MM.1S (cell line): ENCODE measurements at regions not wholly inside any gene's neighbourhood (a gene's known extent, or its start where the extent isn't known, plus 50 kb on each side); places are given as distances from the start of the nearest gene placed in this dataset.

Experiments used
- DNase-seq: peaks from one replicate; pipeline ENCODE4 v3.0.0-alpha.2; 2015
- H2AFZ ChIP-seq: fragments of 300-600 bp; sonication (generic); 2 replicates; pipeline ENCODE4 v1.6.0; 2016; ENCODE audit warnings: antibody characterized with exemption, low read length
- H3F3A ChIP-seq: fragments of 300-600 bp; sonication (generic); 2 replicates; pipeline ENCODE4 v1.6.1; 2016; ENCODE audit warnings: mild to moderate bottlenecking, antibody characterized with exemption, low read length, moderate library complexity, mixed read lengths; ENCODE audit not compliant: insufficient read depth
- H3K27ac ChIP-seq: fragments of 300-600 bp; sonication (generic); 2 replicates; pipeline ENCODE4 v1.5.1; 2016; ENCODE audit warnings: mild to moderate bottlenecking, low read length
- H3K27me3 ChIP-seq: fragments of 300-600 bp; sonication (generic); replicated peaks from 2 replicates; pipeline ENCODE4 v1.6.0; 2016; ENCODE audit warnings: low read length; ENCODE audit not compliant: insufficient read depth
- H3K36me3 ChIP-seq: fragments of 300-600 bp; sonication (generic); replicated peaks from 2 replicates; pipeline ENCODE4 v1.6.1; 2016; ENCODE audit warnings: mild to moderate bottlenecking, low read length, mixed read lengths; ENCODE audit not compliant: insufficient read depth
- H3K4me1 ChIP-seq: fragments of 300-600 bp; sonication (generic); 2 replicates; pipeline ENCODE4 v1.6.1; 2016; ENCODE audit warnings: low read length, mixed read lengths
- H3K4me2 ChIP-seq: fragments of 300-600 bp; sonication (generic); 2 replicates; pipeline ENCODE4 v1.6.0; 2016; ENCODE audit warnings: low read depth, low read length
- H3K4me3 ChIP-seq: fragments of 300-600 bp; sonication (generic); 2 replicates; pipeline ENCODE4 v1.5.1; 2016; ENCODE audit warnings: low read length, mixed read lengths
- H3K79me2 ChIP-seq: fragments of 300-600 bp; sonication (generic); 2 replicates; pipeline ENCODE4 v1.6.1; 2016; ENCODE audit warnings: mixed run types, low read length, mixed read lengths
- H3K9ac ChIP-seq: fragments of 300-600 bp; sonication (generic); 2 replicates; pipeline ENCODE4 v1.6.1; 2016; ENCODE audit warnings: low read length, mixed read lengths
- H3K9me2 ChIP-seq: fragments of 300-600 bp; sonication (generic); replicated peaks from 2 replicates; pipeline ENCODE4 v1.6.1; 2016; ENCODE audit warnings: mild to moderate bottlenecking, low read length, mixed read lengths; ENCODE audit not compliant: insufficient read depth
- H3K9me3 ChIP-seq: fragments of 300-600 bp; sonication (generic); replicated peaks from 2 replicates; pipeline ENCODE4 v1.6.1; 2016; ENCODE audit warnings: mild to moderate bottlenecking, low read length, mixed read lengths; ENCODE audit not compliant: insufficient read depth
- H4K20me1 ChIP-seq: fragments of 300-600 bp; sonication (generic); 2 replicates; pipeline ENCODE4 v1.6.1; 2016; ENCODE audit warnings: mild to moderate bottlenecking, low read length, moderate library complexity, mixed read lengths; ENCODE audit not compliant: insufficient read depth
- EZH2 ChIP-seq: fragments of 300-600 bp; sonication (generic); optimal IDR thresholded peaks from 2 replicates; pipeline ENCODE3; 2017; ENCODE audit warnings: low read depth, mild to moderate bottlenecking, antibody characterized with exemption, low read length, mixed read lengths
- EZH2phosphoT487 ChIP-seq: fragments of 300-600 bp; sonication (generic); IDR thresholded peaks from 2 replicates; pipeline ENCODE4 v1.6.1; 2018; ENCODE audit warnings: antibody characterized with exemption, low read length
- TF ChIP-seq, protein P1 (sequence below): fragments of 300-600 bp; sonication (generic); IDR thresholded peaks from 2 replicates; pipeline ENCODE4 v1.5.1; 2016; ENCODE audit warnings: antibody characterized with exemption, low read length, mixed read lengths

DNA sequence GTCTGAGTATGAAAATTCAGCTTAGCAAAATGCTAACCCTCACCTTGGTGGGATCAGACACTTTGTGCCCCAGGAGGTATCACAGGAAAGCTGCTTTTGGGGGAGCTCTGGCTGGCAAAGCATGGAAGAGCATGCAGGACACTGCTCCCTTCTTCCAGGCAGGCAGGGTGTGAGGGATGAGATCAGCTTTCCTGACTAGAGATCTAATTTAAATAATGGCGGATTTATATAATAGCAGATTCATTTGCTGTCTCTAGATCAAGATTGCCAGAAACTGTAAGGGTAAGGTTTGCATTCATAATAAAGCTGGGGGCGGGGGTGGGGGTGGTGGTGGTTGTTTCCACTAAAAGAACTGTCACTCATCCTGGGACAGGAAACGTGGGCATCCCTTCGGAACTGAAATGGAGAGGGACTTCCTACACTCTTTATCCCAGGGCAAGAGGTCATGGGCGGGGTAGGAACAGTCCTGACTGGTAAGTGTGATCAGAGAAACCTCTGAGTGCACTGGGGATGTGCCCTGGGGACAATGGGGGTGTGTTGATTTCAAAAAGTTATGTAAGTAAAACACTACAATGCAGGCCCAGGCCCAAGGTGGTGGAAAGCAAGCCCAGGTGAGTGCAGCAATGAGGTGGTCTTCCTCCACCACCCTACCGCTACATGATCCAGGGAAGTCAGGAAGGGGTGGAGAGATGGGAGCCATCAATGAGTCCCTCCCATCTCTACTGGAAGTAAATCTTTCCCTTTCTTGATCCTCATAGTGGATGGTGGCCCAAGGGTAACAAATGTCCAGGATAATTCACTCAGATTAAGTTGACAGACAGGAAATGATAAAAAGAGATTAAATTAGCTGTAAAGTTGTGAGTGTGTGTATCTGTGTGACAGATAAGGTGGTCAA, 171.4 kb upstream of the SERPINE2 start:
- H3K9ac ChIP-seq: no peak overlapping the region
- no peak overlapping the region for H3K4me2 ChIP-seq
- no peaks in the 10 kb centered on the region for H3K79me2 ChIP-seq
- H3K27ac ChIP-seq: no peak overlapping the region
- no peaks in the 10 kb centered on the region for H3F3A ChIP-seq
- DNase-seq: no peak
- H3K27me3 ChIP-seq: no peaks in the 10 kb centered on the region
- no peaks in the 10 kb centered on the region for H3K36me3 ChIP-seq
- no peak overlapping the region for H3K4me3 ChIP-seq
- no peaks in the 10 kb centered on the region for H3K9me2 ChIP-seq
- TF ChIP-seq, protein P1, sequence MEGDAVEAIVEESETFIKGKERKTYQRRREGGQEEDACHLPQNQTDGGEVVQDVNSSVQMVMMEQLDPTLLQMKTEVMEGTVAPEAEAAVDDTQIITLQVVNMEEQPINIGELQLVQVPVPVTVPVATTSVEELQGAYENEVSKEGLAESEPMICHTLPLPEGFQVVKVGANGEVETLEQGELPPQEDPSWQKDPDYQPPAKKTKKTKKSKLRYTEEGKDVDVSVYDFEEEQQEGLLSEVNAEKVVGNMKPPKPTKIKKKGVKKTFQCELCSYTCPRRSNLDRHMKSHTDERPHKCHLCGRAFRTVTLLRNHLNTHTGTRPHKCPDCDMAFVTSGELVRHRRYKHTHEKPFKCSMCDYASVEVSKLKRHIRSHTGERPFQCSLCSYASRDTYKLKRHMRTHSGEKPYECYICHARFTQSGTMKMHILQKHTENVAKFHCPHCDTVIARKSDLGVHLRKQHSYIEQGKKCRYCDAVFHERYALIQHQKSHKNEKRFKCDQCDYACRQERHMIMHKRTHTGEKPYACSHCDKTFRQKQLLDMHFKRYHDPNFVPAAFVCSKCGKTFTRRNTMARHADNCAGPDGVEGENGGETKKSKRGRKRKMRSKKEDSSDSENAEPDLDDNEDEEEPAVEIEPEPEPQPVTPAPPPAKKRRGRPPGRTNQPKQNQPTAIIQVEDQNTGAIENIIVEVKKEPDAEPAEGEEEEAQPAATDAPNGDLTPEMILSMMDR: no peak
- TF ChIP-seq EZH2phosphoT487 (no peak), EZH2 (no peak)
- no peak overlapping the region for H2AFZ ChIP-seq
- no peaks in the 10 kb centered on the region for H4K20me1 ChIP-seq
- no peaks in the 10 kb centered on the region for H3K4me1 ChIP-seq
- no peaks in the 10 kb centered on the region for H3K9me3 ChIP-seq

DNA sequence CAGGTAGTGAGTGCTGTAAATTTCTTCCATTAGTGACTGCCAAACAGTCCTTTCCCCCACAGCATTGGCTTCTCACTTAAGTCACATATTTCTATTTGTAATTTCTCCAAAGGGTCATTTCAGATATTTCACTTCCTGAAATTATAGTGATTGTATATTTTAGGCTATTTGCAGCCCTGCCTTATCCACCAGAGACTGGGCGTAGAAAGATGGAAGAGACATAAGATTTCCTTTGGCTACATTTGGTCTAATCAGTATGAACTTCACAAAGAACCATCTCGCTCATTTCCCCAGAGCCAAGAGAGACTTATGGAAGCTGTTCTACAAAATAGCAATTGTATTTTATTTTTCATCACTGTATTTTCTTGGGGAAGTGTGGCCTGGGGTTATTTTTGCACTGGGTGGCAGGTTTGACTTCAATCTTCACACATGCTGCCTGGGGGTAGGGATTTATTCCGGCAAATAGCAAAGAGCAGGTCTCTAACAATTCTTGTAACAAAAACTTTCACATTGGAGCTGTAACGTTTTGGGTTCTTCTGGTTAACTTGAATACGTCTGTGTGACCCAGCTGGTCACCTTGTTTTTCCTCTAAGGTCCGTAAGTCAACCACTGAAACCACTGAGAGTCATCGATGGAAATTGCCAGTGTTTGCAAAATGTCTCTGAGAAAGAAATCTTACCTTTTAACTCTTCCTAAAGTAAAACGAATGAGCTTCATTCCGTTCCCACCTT, 170.6 kb upstream of the SERPINE2 start:
- H3K27me3 ChIP-seq: no peaks in the 10 kb centered on the region
- H4K20me1 ChIP-seq: no peaks in the 10 kb centered on the region
- no peaks in the 10 kb centered on the region for H3K4me1 ChIP-seq
- H3K27ac ChIP-seq: no peak overlapping the region
- no peaks in the 10 kb centered on the region for H3K9me3 ChIP-seq
- H3K9me2 ChIP-seq: no peaks in the 10 kb centered on the region
- no peak overlapping the region for H3K4me3 ChIP-seq
- no peak for TF ChIP-seq EZH2phosphoT487
- no peak for TF ChIP-seq EZH2
- TF ChIP-seq, protein P1: no peak
- no peak overlapping the region for H3K9ac ChIP-seq
- no peak for DNase-seq
- H3K4me2 ChIP-seq: no peak overlapping the region
- no peaks in the 10 kb centered on the region for H3K79me2 ChIP-seq
- H3F3A ChIP-seq: no peaks in the 10 kb centered on the region
- H3K36me3 ChIP-seq: no peaks in the 10 kb centered on the region
- no peak overlapping the region for H2AFZ ChIP-seq

DNA sequence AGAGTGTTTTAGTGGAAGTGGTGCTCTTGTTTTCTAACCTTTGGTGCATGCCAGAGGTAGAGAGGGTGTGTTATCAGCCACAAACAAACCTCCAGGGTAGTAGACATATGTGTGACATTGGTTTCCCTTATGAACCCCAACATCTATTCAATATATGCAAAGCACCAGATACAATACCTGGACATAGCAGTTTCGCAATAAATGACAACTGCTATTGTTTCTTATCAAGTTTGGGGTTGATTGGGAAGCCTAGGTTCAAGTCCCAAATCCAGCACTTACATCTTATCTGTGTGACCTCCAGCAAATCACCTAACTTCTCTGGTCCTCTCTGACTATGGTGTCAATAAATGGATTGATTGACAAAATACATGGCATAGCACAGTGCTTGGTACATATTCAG, 169.4 kb upstream of the SERPINE2 start:
- Histone ChIP-seq H3K79me2 (no peaks in the 10 kb centered on the region), H2AFZ (no peak overlapping the region), H3K9me3 (no peaks in the 10 kb centered on the region), H4K20me1 (no peaks in the 10 kb centered on the region), H3K27ac (no peak overlapping the region), H3K27me3 (no peaks in the 10 kb centered on the region), H3K9ac (no peak overlapping the region), H3K9me2 (no peaks in the 10 kb centered on the region), H3K36me3 (no peaks in the 10 kb centered on the region), H3F3A (no peaks in the 10 kb centered on the region), H3K4me1 (no peaks in the 10 kb centered on the region), H3K4me3 (no peak overlapping the region), H3K4me2 (no peak overlapping the region)
- DNase-seq: no peak
- TF ChIP-seq, protein P1: no peak
